Activated naive CD4-positive, alpha-beta T cell treated with anti-CD3 and anti-CD28 coated beads, Interleukin-2, amount 50 U/mL, for 24 hours (primary cell): ENCODE measurements at regions not wholly inside any gene's neighbourhood (a gene's known extent, or its start where the extent isn't known, plus 50 kb on each side); places are given as distances from the start of the nearest gene placed in this dataset.

Source experiments
- H3K27ac Mint-ChIP-seq: one replicate; pipeline ENCODE4 v1.8.0; 2021; ENCODE audit warnings: mild to moderate bottlenecking, mixed read lengths
- H3K27me3 Mint-ChIP-seq: one replicate; pipeline ENCODE4 v1.8.0; 2021; ENCODE audit warnings: mixed read lengths
- H3K36me3 Mint-ChIP-seq: one replicate; pipeline ENCODE4 v1.8.0; 2021; ENCODE audit warnings: mixed read lengths
- H3K4me1 Mint-ChIP-seq: one replicate; pipeline ENCODE4 v1.8.0; 2021; ENCODE audit warnings: mixed read lengths
- H3K4me3 Mint-ChIP-seq: one replicate; pipeline ENCODE4 v1.8.0; 2021; ENCODE audit warnings: mild to moderate bottlenecking, mixed read lengths
- H3K9me3 Mint-ChIP-seq: one replicate; pipeline ENCODE4 v1.8.0; 2021; ENCODE audit warnings: mixed read lengths

GRCh38 chr4:24137671-24138601 lies 248.1 kb upstream of the PPARGC1A start:
- Mint-ChIP-seq H3K9me3 (no peaks in the 10 kb centered on the region), H3K36me3 (no peaks in the 10 kb centered on the region), H3K4me3 (no peak overlapping the region), H3K27me3 (no peaks in the 10 kb centered on the region), H3K27ac (no peak overlapping the region), H3K4me1 (no peaks in the 10 kb centered on the region)

GRCh38 chr4:24131954-24132673 lies 242.3 kb upstream of the PPARGC1A start:
- H3K9me3 Mint-ChIP-seq = no peaks in the 10 kb centered on the region
- no peaks in the 10 kb centered on the region for H3K36me3 Mint-ChIP-seq
- no peaks in the 10 kb centered on the region for H3K4me1 Mint-ChIP-seq
- no peaks in the 10 kb centered on the region for H3K27me3 Mint-ChIP-seq
- no peak overlapping the region for H3K4me3 Mint-ChIP-seq
- H3K27ac Mint-ChIP-seq = no peak overlapping the region

- Mint-ChIP-seq H3K4me3 (no peak overlapping the region), H3K9me3 (no peaks in the 10 kb centered on the region), H3K27me3 (no peaks in the 10 kb centered on the region), H3K36me3 (no peaks in the 10 kb centered on the region), H3K27ac (no peak overlapping the region), H3K4me1 (no peaks in the 10 kb centered on the region)
Measured at GRCh38 chr4:24130637-24131036, 240.8 kb upstream of the PPARGC1A start.

- H3K4me1 Mint-ChIP-seq = no peaks in the 10 kb centered on the region
- no peak overlapping the region for H3K4me3 Mint-ChIP-seq
- no peaks in the 10 kb centered on the region for H3K9me3 Mint-ChIP-seq
- H3K27me3 Mint-ChIP-seq = no peaks in the 10 kb centered on the region
- H3K36me3 Mint-ChIP-seq = no peaks in the 10 kb centered on the region
- no peak overlapping the region for H3K27ac Mint-ChIP-seq
Measured at GRCh38 chr4:24126776-24127175, 236.9 kb upstream of the PPARGC1A start.

- Mint-ChIP-seq H3K4me1 (no peaks in the 10 kb centered on the region), H3K9me3 (no peaks in the 10 kb centered on the region), H3K36me3 (no peaks in the 10 kb centered on the region), H3K27ac (no peak overlapping the region), H3K27me3 (no peaks in the 10 kb centered on the region), H3K4me3 (no peak overlapping the region)
Measured at GRCh38 chr4:24121395-24122175, 231.7 kb upstream of the PPARGC1A start.

- H3K36me3 Mint-ChIP-seq = no peaks in the 10 kb centered on the region
- no peak overlapping the region for H3K27ac Mint-ChIP-seq
- peaks cover 9% of the 10 kb centered on the region for H3K9me3 Mint-ChIP-seq
- H3K4me1 Mint-ChIP-seq = no peaks in the 10 kb centered on the region
- H3K4me3 Mint-ChIP-seq = no peak overlapping the region
- H3K27me3 Mint-ChIP-seq = no peaks in the 10 kb centered on the region
Measured at GRCh38 chr4:24117975-24118374, 228.1 kb upstream of the PPARGC1A start.

GRCh38 chr4:24116107-24116506 lies 226.3 kb upstream of the PPARGC1A start:
- no peaks in the 10 kb centered on the region for H3K4me1 Mint-ChIP-seq
- H3K4me3 Mint-ChIP-seq = no peak overlapping the region
- peaks cover 14% of the 10 kb centered on the region for H3K9me3 Mint-ChIP-seq
- H3K27me3 Mint-ChIP-seq = no peaks in the 10 kb centered on the region
- H3K36me3 Mint-ChIP-seq = no peaks in the 10 kb centered on the region
- no peak overlapping the region for H3K27ac Mint-ChIP-seq

GRCh38 chr4:24114919-24115500 lies 225.2 kb upstream of the PPARGC1A start:
- Mint-ChIP-seq H3K4me1 (no peaks in the 10 kb centered on the region), H3K4me3 (no peak overlapping the region), H3K27ac (no peak overlapping the region), H3K27me3 (peaks cover 2% of the 10 kb centered on the region), H3K9me3 (peaks cover 14% of the 10 kb centered on the region), H3K36me3 (no peaks in the 10 kb centered on the region)

GRCh38 chr4:24114444-24114843 lies 224.6 kb upstream of the PPARGC1A start:
- Mint-ChIP-seq H3K36me3 (no peaks in the 10 kb centered on the region), H3K27ac (no peak overlapping the region), H3K4me1 (no peaks in the 10 kb centered on the region), H3K4me3 (no peak overlapping the region), H3K27me3 (peaks cover 2% of the 10 kb centered on the region), H3K9me3 (peaks cover 14% of the 10 kb centered on the region)

GRCh38 chr4:24112466-24112865 lies 222.6 kb upstream of the PPARGC1A start:
- Mint-ChIP-seq H3K9me3 (peaks cover 14% of the 10 kb centered on the region), H3K27ac (no peak overlapping the region)

GRCh38 chr4:24108567-24108966 lies 218.7 kb upstream of the PPARGC1A start:
- H3K36me3 Mint-ChIP-seq = no peaks in the 10 kb centered on the region
- H3K27me3 Mint-ChIP-seq = peaks cover 2% of the 10 kb centered on the region
- H3K4me3 Mint-ChIP-seq = no peak overlapping the region
- no peak overlapping the region for H3K27ac Mint-ChIP-seq
- no peaks in the 10 kb centered on the region for H3K4me1 Mint-ChIP-seq
- H3K9me3 Mint-ChIP-seq = peaks cover 12% of the 10 kb centered on the region

More at GRCh38 chr4:24112466-24112865, 222.6 kb upstream of the PPARGC1A start:
- Mint-ChIP-seq H3K4me1 (no peaks in the 10 kb centered on the region), H3K27me3 (peaks cover 2% of the 10 kb centered on the region), H3K4me3 (no peak overlapping the region), H3K36me3 (no peaks in the 10 kb centered on the region)

GRCh38 chr4:24105327-24106038 lies 215.6 kb upstream of the PPARGC1A start:
- H3K27ac Mint-ChIP-seq = no peak overlapping the region
- H3K27me3 Mint-ChIP-seq = peaks cover 1% of the 10 kb centered on the region
- no peaks in the 10 kb centered on the region for H3K36me3 Mint-ChIP-seq
- H3K9me3 Mint-ChIP-seq = no peaks in the 10 kb centered on the region
- no peaks in the 10 kb centered on the region for H3K4me1 Mint-ChIP-seq
- no peak overlapping the region for H3K4me3 Mint-ChIP-seq

- Mint-ChIP-seq H3K4me1 (no peaks in the 10 kb centered on the region), H3K27me3 (peaks cover 1% of the 10 kb centered on the region), H3K27ac (no peak overlapping the region), H3K9me3 (no peaks in the 10 kb centered on the region), H3K36me3 (no peaks in the 10 kb centered on the region), H3K4me3 (no peak overlapping the region)
Measured at GRCh38 chr4:24104158-24104565, 214.3 kb upstream of the PPARGC1A start.

- Mint-ChIP-seq H3K9me3 (no peaks in the 10 kb centered on the region), H3K36me3 (no peaks in the 10 kb centered on the region), H3K27me3 (peaks cover 1% of the 10 kb centered on the region), H3K27ac (no peak overlapping the region), H3K4me3 (no peak overlapping the region), H3K4me1 (no peaks in the 10 kb centered on the region)
Measured at GRCh38 chr4:24103434-24104157, 213.7 kb upstream of the PPARGC1A start.
